T-helper 2 cell treated with Interferon-gamma antibody and Interleukin-4, amounts not matched to agents 5 μg/mL and 100 μg/mL, for 36 hours (primary cell): ENCODE measurements at regions not wholly inside any gene's neighbourhood (a gene's known extent, or its start where the extent isn't known, plus 50 kb on each side); places are given as distances from the start of the nearest gene placed in this dataset.

Experiments
- DNase-seq: peaks from one replicate; pipeline ENCODE4 v3.0.0; 2021; ENCODE audit warnings: low spot score
- H3K27ac Mint-ChIP-seq: one replicate; pipeline ENCODE4 v1.8.0; 2021; ENCODE audit warnings: mild to moderate bottlenecking, mixed read lengths
- H3K27me3 Mint-ChIP-seq: one replicate; pipeline ENCODE4 v1.8.0; 2021; ENCODE audit warnings: low read depth, mixed read lengths
- H3K36me3 Mint-ChIP-seq: one replicate; pipeline ENCODE4 v1.8.0; 2021; ENCODE audit warnings: low read depth, mixed read lengths
- H3K4me1 Mint-ChIP-seq: one replicate; pipeline ENCODE4 v1.8.0; 2021; ENCODE audit warnings: low read depth, mixed read lengths
- H3K4me3 Mint-ChIP-seq: one replicate; pipeline ENCODE4 v1.8.0; 2022; ENCODE audit warnings: mild to moderate bottlenecking, moderate library complexity, mixed read lengths
- H3K9me3 Mint-ChIP-seq: one replicate; pipeline ENCODE4 v1.8.0; 2021; ENCODE audit warnings: mixed read lengths

- Mint-ChIP-seq H3K4me1 (no peaks in the 10 kb centered on the region), H3K4me3 (no peak overlapping the region), H3K27me3 (peaks cover 63% of the 10 kb centered on the region), H3K27ac (no peak overlapping the region), H3K9me3 (peaks cover 16% of the 10 kb centered on the region), H3K36me3 (no peaks in the 10 kb centered on the region)
- DNase-seq, result no peak
These were observed 150.6 kb upstream of the AFDN start for GRCh38 chr6:167676000-167676665.

- H3K4me3 Mint-ChIP-seq, result no peak overlapping the region
- H3K27ac Mint-ChIP-seq, result no peak overlapping the region
- peaks cover 69% of the 10 kb centered on the region for H3K27me3 Mint-ChIP-seq
- no peak for DNase-seq
- no peaks in the 10 kb centered on the region for H3K4me1 Mint-ChIP-seq
- H3K36me3 Mint-ChIP-seq, result no peaks in the 10 kb centered on the region
- peaks cover 9% of the 10 kb centered on the region for H3K9me3 Mint-ChIP-seq
These were observed 149.9 kb upstream of the AFDN start for GRCh38 chr6:167676666-167677421.

GRCh38 chr6:167677422-167677789, 149.3 kb upstream of the AFDN start:
- Mint-ChIP-seq H3K36me3 (no peaks in the 10 kb centered on the region), H3K4me1 (no peaks in the 10 kb centered on the region), H3K27ac (no peak overlapping the region), H3K4me3 (no peak overlapping the region), H3K9me3 (peaks cover 3% of the 10 kb centered on the region), H3K27me3 (peaks cover 71% of the 10 kb centered on the region)
- DNase-seq, result no peak

- Mint-ChIP-seq H3K4me3 (no peak overlapping the region), H3K9me3 (no peaks in the 10 kb centered on the region), H3K27ac (no peak overlapping the region), H3K27me3 (peaks cover 72% of the 10 kb centered on the region), H3K4me1 (no peaks in the 10 kb centered on the region), H3K36me3 (no peaks in the 10 kb centered on the region)
- no peak for DNase-seq
These were observed 148.3 kb upstream of the AFDN start for GRCh38 chr6:167678102-167679101.

- Mint-ChIP-seq H3K27ac (no peak overlapping the region), H3K4me3 (no peak overlapping the region), H3K9me3 (no peaks in the 10 kb centered on the region), H3K27me3 (peaks cover 75% of the 10 kb centered on the region), H3K36me3 (no peaks in the 10 kb centered on the region), H3K4me1 (no peaks in the 10 kb centered on the region)
- DNase-seq, result no peak
These were observed 147.5 kb upstream of the AFDN start for GRCh38 chr6:167679122-167679736.

GRCh38 chr6:167679790-167680604, 146.7 kb upstream of the AFDN start:
- H3K27me3 Mint-ChIP-seq, result peaks cover 74% of the 10 kb centered on the region
- H3K4me1 Mint-ChIP-seq, result no peaks in the 10 kb centered on the region
- H3K36me3 Mint-ChIP-seq, result no peaks in the 10 kb centered on the region
- H3K4me3 Mint-ChIP-seq, result no peak overlapping the region
- H3K27ac Mint-ChIP-seq, result no peak overlapping the region
- DNase-seq, result no peak
- H3K9me3 Mint-ChIP-seq, result no peaks in the 10 kb centered on the region

GRCh38 chr6:167680605-167681149, 146.0 kb upstream of the AFDN start:
- Mint-ChIP-seq H3K36me3 (no peaks in the 10 kb centered on the region), H3K27me3 (peaks cover 77% of the 10 kb centered on the region), H3K9me3 (no peaks in the 10 kb centered on the region), H3K4me3 (no peak overlapping the region), H3K4me1 (no peaks in the 10 kb centered on the region), H3K27ac (no peak overlapping the region)
- no peak for DNase-seq

- Mint-ChIP-seq H3K9me3 (peaks cover 5% of the 10 kb centered on the region), H3K36me3 (no peaks in the 10 kb centered on the region), H3K4me1 (no peaks in the 10 kb centered on the region), H3K27me3 (peaks cover 74% of the 10 kb centered on the region), H3K4me3 (no peak overlapping the region), H3K27ac (no peak overlapping the region)
- DNase-seq, result no peak
These were observed 144.6 kb upstream of the AFDN start for GRCh38 chr6:167682125-167682524.

GRCh38 chr6:167682546-167683027, 144.1 kb upstream of the AFDN start:
- Mint-ChIP-seq H3K4me3 (no peak overlapping the region), H3K36me3 (no peaks in the 10 kb centered on the region), H3K9me3 (peaks cover 5% of the 10 kb centered on the region), H3K4me1 (no peaks in the 10 kb centered on the region), H3K27ac (no peak overlapping the region), H3K27me3 (peaks cover 74% of the 10 kb centered on the region)
- DNase-seq, result no peak

GRCh38 chr6:167683028-167683862, 143.5 kb upstream of the AFDN start:
- DNase-seq, result no peak
- Mint-ChIP-seq H3K4me1 (no peaks in the 10 kb centered on the region), H3K27ac (no peak overlapping the region), H3K4me3 (no peak overlapping the region), H3K9me3 (peaks cover 5% of the 10 kb centered on the region), H3K36me3 (no peaks in the 10 kb centered on the region), H3K27me3 (peaks cover 74% of the 10 kb centered on the region)

- no peaks in the 10 kb centered on the region for H3K4me1 Mint-ChIP-seq
- DNase-seq, result no peak
- H3K36me3 Mint-ChIP-seq, result no peaks in the 10 kb centered on the region
- no peak overlapping the region for H3K27ac Mint-ChIP-seq
- H3K27me3 Mint-ChIP-seq, result peaks cover 67% of the 10 kb centered on the region
- H3K4me3 Mint-ChIP-seq, result no peak overlapping the region
- H3K9me3 Mint-ChIP-seq, result peaks cover 5% of the 10 kb centered on the region
These were observed 142.2 kb upstream of the AFDN start for GRCh38 chr6:167684276-167685104.
